HL-60 (cell line): ENCODE measurements at regions not wholly inside any gene's neighbourhood (a gene's known extent, or its start where the extent isn't known, plus 50 kb on each side); places are given as distances from the start of the nearest gene placed in this dataset.

Experiments
- DNase-seq, 2 experiments: peaks; one replicate each; pipeline ENCODE4 v3.0.0-alpha.2; 2010 to 2020; ENCODE audit warnings: low read depth in 1 of 2, low spot score in 1 of 2
- H3K27ac ChIP-seq: fragments of 250-450 bp; sonication (Bioruptor Pico); replicated peaks from 2 replicates; pipeline ENCODE4 v1.5.1; 2020; ENCODE audit warnings: mild to moderate bottlenecking, moderate library complexity
- H3K27me3 ChIP-seq: fragments of 250-450 bp; sonication (Bioruptor Pico); 2 replicates; pipeline ENCODE4 v1.5.1; 2021; ENCODE audit warnings: mild to moderate bottlenecking, moderate library complexity; ENCODE audit not compliant: insufficient read depth, poor library complexity, severe bottlenecking
- H3K4me3 ChIP-seq: replicated peaks from 2 replicates; pipeline ENCODE4 v1.5.1; 2011; ENCODE audit warnings: mild to moderate bottlenecking, control low read depth, low read length; ENCODE audit not compliant: insufficient read depth
- CTCF ChIP-seq: IDR thresholded peaks from one replicate; pipeline ENCODE4 v1.5.1; 2011; ENCODE audit warnings: low read length, control low read depth, inconsistent platforms; ENCODE audit not compliant: insufficient read depth
- GABPA ChIP-seq: IDR thresholded peaks from 2 replicates; pipeline ENCODE4 v1.6.1; 2012; ENCODE audit warnings: low read depth
- POLR2AphosphoS5 ChIP-seq: IDR thresholded peaks from 2 replicates; pipeline ENCODE4 v1.6.1; 2012; ENCODE audit warnings: low read depth
- REST ChIP-seq: IDR thresholded peaks from 2 replicates; pipeline ENCODE4 v1.6.1; 2012; ENCODE audit warnings: low read depth; ENCODE audit not compliant: insufficient replicate concordance
- SPI1 ChIP-seq: IDR thresholded peaks from 2 replicates; pipeline ENCODE4 v1.6.1; 2012; ENCODE audit warnings: low read depth, mild to moderate bottlenecking, borderline replicate concordance

GRCh38 chr5:33237471-33237870, 203.3 kb upstream of the TARS1 start:
- DNase-seq, result no peak
- Histone ChIP-seq H3K27ac (no peak overlapping the region), H3K27me3 (no peaks in the 10 kb centered on the region), H3K4me3 (no peak overlapping the region)
- TF ChIP-seq CTCF (no peak), SPI1 (no peak), REST (no peak), POLR2AphosphoS5 (no peak), GABPA (no peak)

- H3K4me3 ChIP-seq, result no peak overlapping the region
- H3K27me3 ChIP-seq, result no peaks in the 10 kb centered on the region
- no peak overlapping the region for H3K27ac ChIP-seq
- no peak for TF ChIP-seq REST
- no peak for TF ChIP-seq GABPA
- TF ChIP-seq SPI1, result no peak
- TF ChIP-seq CTCF, result no peak
- TF ChIP-seq POLR2AphosphoS5, result no peak
- no peak for DNase-seq
These were observed 201.7 kb upstream of the TARS1 start for GRCh38 chr5:33238826-33239695.

- Histone ChIP-seq H3K4me3 (no peak overlapping the region), H3K27me3 (no peaks in the 10 kb centered on the region), H3K27ac (no peak overlapping the region)
- TF ChIP-seq POLR2AphosphoS5 (no peak), CTCF (no peak), SPI1 (no peak), GABPA (no peak), REST (no peak)
- DNase-seq, result no peak
These were observed 200.2 kb upstream of the TARS1 start for GRCh38 chr5:33240558-33240957.
